Putamen (tissue), 1 donor: ENCODE measurements at regions not wholly inside any gene's neighbourhood (a gene's known extent, or its start where the extent isn't known, plus 50 kb on each side); places are given as distances from the start of the nearest gene placed in this dataset.

Source experiments
- DNase-seq: peaks from one replicate; pipeline ENCODE4 v3.0.0-alpha.2; 2016; ENCODE audit warnings: low spot score

GRCh38 chr13:74485757-74486156 is 351.6 kb upstream of the KLF12 start:
- no peak for DNase-seq

- DNase-seq: no peak
Observed at GRCh38 chr13:74479124-74479523, 344.9 kb upstream of the KLF12 start.

- DNase-seq: no peak
Observed at GRCh38 chr13:74476788-74477187, 342.6 kb upstream of the KLF12 start.

GRCh38 chr13:74476365-74476764 is 342.2 kb upstream of the KLF12 start:
- no peak for DNase-seq

GRCh38 chr13:74466864-74467263 is 332.7 kb upstream of the KLF12 start:
- DNase-seq: no peak

GRCh38 chr13:74466020-74466419 is 331.8 kb upstream of the KLF12 start:
- no peak for DNase-seq

GRCh38 chr13:74465271-74465670 is 331.1 kb upstream of the KLF12 start:
- DNase-seq: no peak

- no peak for DNase-seq
Observed at GRCh38 chr13:74464670-74465069, 330.5 kb upstream of the KLF12 start.

GRCh38 chr13:74461011-74461410 is 326.8 kb upstream of the KLF12 start:
- no peak for DNase-seq

GRCh38 chr13:74452881-74453280 is 318.7 kb upstream of the KLF12 start:
- DNase-seq: no peak

- DNase-seq: no peak
Observed at GRCh38 chr13:74452176-74452575, 318.0 kb upstream of the KLF12 start.

- DNase-seq: no peak
Observed at GRCh38 chr13:74450964-74451363, 316.8 kb upstream of the KLF12 start.

GRCh38 chr13:74450525-74450845 is 316.3 kb upstream of the KLF12 start:
- no peak for DNase-seq

GRCh38 chr13:74449811-74450524 is 315.8 kb upstream of the KLF12 start:
- DNase-seq: peak; percentile 3

- DNase-seq: no peak
Observed at GRCh38 chr13:74444864-74445479, 310.8 kb upstream of the KLF12 start.

- DNase-seq: no peak
Observed at GRCh38 chr13:74444161-74444571, 310.0 kb upstream of the KLF12 start.

- DNase-seq: no peak
Observed at GRCh38 chr13:74443631-74444030, 309.4 kb upstream of the KLF12 start.

- DNase-seq: no peak
Observed at GRCh38 chr13:74442751-74443150, 308.5 kb upstream of the KLF12 start.

- no peak for DNase-seq
Observed at GRCh38 chr13:74438901-74439300, 304.7 kb upstream of the KLF12 start.

GRCh38 chr13:74434782-74435181 is 300.6 kb upstream of the KLF12 start:
- DNase-seq: no peak

GRCh38 chr13:74424455-74424854 is 290.3 kb upstream of the KLF12 start:
- DNase-seq: no peak

GRCh38 chr13:74423434-74423833 is 289.2 kb upstream of the KLF12 start:
- no peak for DNase-seq

- DNase-seq: no peak
Observed at GRCh38 chr13:74414458-74414857, 280.3 kb upstream of the KLF12 start.

GRCh38 chr13:74413482-74413881 is 279.3 kb upstream of the KLF12 start:
- DNase-seq: no peak
